A673 (cell line): ENCODE measurements at regions not wholly inside any gene's neighbourhood (a gene's known extent, or its start where the extent isn't known, plus 50 kb on each side); places are given as distances from the start of the nearest gene placed in this dataset.

Experiments
- BruUV-seq: library from RNA; stranded (reverse); fragments of 400-500 nt; replicated peaks from 2 replicates; lab custom pipeline; 2021; lab: Mats Ljungman, UMichigan
- CTCF ChIA-PET: fragments of 300-600 bp; sonication (Branson Sonifier 250); formaldehyde crosslinking; loops from one replicate; lab custom pipeline; 2022; ENCODE audit warnings: antibody characterized with exemption; lab: Charles Lee
- POLR2A ChIA-PET: fragments of 300-600 bp; sonication (Branson Sonifier 250); formaldehyde crosslinking; loops from one replicate; lab custom pipeline; 2022; ENCODE audit warnings: antibody characterized with exemption; ENCODE audit not compliant: low non-redundant PET; lab: Charles Lee
- DNase-seq: peaks from one replicate; pipeline ENCODE4 v3.0.0-alpha.2; 2015; ENCODE audit warnings: low spot score
- H3K27ac ChIP-seq: fragments of 200-600 bp; sonication (generic); 2 replicates; pipeline ENCODE4 v1.5.1; 2016; ENCODE audit warnings: mixed run types, low read depth, mild to moderate bottlenecking, mixed read lengths, antibody characterized with exemption, low read length; ENCODE audit not compliant: poor library complexity, severe bottlenecking
- H3K27me3 ChIP-seq: fragments of 200-600 bp; sonication (generic); replicated peaks from 2 replicates; pipeline ENCODE4 v1.6.1; 2017; ENCODE audit warnings: mixed run types, low read depth, mild to moderate bottlenecking, mixed read lengths, antibody characterized with exemption, low read length; ENCODE audit not compliant: insufficient read depth, poor library complexity
- H3K36me3 ChIP-seq: fragments of 200-600 bp; sonication (generic); 2 replicates; pipeline ENCODE4 v1.6.1; 2016; ENCODE audit warnings: mixed run types, mild to moderate bottlenecking, mixed read lengths, antibody characterized with exemption, low read length; ENCODE audit not compliant: insufficient read depth, poor library complexity, severe bottlenecking
- H3K4me1 ChIP-seq: fragments of 200-600 bp; sonication (generic); 2 replicates; pipeline ENCODE4 v1.6.1; 2017; ENCODE audit warnings: mixed run types, mild to moderate bottlenecking, mixed read lengths, antibody characterized with exemption, low read length; ENCODE audit not compliant: insufficient read depth, poor library complexity, severe bottlenecking
- H3K4me3 ChIP-seq: fragments of 200-600 bp; sonication (generic); 2 replicates; pipeline ENCODE4 v1.5.1; 2016; ENCODE audit warnings: low read depth, mixed run types, mild to moderate bottlenecking, mixed read lengths, low read length; ENCODE audit not compliant: poor library complexity, severe bottlenecking
- H3K9me3 ChIP-seq: fragments of 200-600 bp; sonication (generic); 2 replicates; pipeline ENCODE4 v1.6.1; 2016; ENCODE audit warnings: mixed run types, low read depth, mild to moderate bottlenecking, mixed read lengths, antibody characterized with exemption, low read length; ENCODE audit not compliant: poor library complexity, severe bottlenecking
- EZH2 ChIP-seq: fragments of 200-600 bp; sonication (generic); IDR thresholded peaks from 2 replicates; pipeline ENCODE4 v1.6.1; 2017; ENCODE audit warnings: borderline replicate concordance, low read depth, mild to moderate bottlenecking, mixed read lengths, antibody characterized with exemption, low read length; ENCODE audit not compliant: poor library complexity, severe bottlenecking
- intact Hi-C: fragments of 100-400 bp; cut with micrococcal nuclease; formaldehyde crosslinking; loops from one replicate; pipeline ENCODE4 v1.10.0; 2022; ENCODE audit not compliant: unreplicated experiment
- TF ChIP-seq, protein P1 (sequence below): fragments of 300-800, 200-600 bp; sonication (generic); conservative IDR thresholded peaks from 2 replicates; pipeline ENCODE4 v1.5.1; 2017; ENCODE audit warnings: low read depth, mild to moderate bottlenecking, antibody characterized with exemption, low read length, moderate library complexity, mixed read lengths

DNA sequence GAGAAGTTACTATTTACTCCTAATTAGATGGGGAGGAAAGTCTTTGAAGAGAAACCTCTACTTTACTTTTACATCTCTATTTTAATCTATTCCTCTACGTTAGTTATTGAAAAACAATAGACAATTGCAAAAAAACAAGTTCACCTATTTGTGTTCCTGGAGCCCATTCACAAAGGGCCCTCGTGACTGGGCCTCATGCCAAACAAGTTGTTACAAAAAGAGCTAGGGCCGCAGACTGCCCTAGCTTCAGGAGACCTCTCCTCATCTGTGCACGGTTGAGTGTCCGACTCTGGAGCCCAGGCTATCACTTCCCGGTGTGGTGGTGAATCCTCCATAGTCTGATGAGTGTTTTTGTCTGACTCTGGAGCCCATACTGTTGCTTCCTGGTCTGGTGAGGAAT is 190.9 kb downstream of the ZNF486 start:
- POLR2A ChIA-PET = no interaction called here
- H3K27ac ChIP-seq = no peak overlapping the region
- no peak overlapping the region for H3K4me3 ChIP-seq
- CTCF ChIA-PET = no interaction called here
- H3K27me3 ChIP-seq = no peaks in the 10 kb centered on the region
- intact Hi-C loops = no loop called here
- no peak for TF ChIP-seq EZH2
- TF ChIP-seq, protein P1, sequence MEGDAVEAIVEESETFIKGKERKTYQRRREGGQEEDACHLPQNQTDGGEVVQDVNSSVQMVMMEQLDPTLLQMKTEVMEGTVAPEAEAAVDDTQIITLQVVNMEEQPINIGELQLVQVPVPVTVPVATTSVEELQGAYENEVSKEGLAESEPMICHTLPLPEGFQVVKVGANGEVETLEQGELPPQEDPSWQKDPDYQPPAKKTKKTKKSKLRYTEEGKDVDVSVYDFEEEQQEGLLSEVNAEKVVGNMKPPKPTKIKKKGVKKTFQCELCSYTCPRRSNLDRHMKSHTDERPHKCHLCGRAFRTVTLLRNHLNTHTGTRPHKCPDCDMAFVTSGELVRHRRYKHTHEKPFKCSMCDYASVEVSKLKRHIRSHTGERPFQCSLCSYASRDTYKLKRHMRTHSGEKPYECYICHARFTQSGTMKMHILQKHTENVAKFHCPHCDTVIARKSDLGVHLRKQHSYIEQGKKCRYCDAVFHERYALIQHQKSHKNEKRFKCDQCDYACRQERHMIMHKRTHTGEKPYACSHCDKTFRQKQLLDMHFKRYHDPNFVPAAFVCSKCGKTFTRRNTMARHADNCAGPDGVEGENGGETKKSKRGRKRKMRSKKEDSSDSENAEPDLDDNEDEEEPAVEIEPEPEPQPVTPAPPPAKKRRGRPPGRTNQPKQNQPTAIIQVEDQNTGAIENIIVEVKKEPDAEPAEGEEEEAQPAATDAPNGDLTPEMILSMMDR = no peak
- no peak for DNase-seq
- H3K4me1 ChIP-seq = no peaks in the 10 kb centered on the region
- peaks cover 27% of the 10 kb centered on the region for H3K9me3 ChIP-seq
- H3K36me3 ChIP-seq = no peaks in the 10 kb centered on the region
- no TSS peak for BruUV-seq

DNA sequence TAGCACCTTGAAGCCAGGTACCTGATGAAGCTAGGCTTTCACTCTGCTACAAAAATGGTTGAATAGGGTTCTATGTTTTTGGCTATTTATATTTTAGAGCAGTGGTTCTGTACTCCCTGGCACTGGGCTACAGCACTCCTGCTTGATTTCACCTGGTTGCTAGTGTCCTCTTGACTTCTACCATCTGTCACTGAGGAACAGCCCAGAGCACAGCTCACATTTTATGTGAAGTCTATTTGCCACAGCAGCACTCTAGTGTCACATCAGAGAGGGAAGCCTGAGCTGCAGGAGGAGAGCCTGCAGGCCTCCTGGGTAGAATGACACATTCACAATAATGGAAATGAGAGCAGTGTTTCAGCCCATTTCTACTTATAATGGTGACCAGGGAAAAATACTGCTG is 184.2 kb downstream of the ZNF486 start:
- no peak for DNase-seq
- H3K36me3 ChIP-seq = no peaks in the 10 kb centered on the region
- BruUV-seq = no TSS peak
- POLR2A ChIA-PET = no interaction called here
- H3K4me3 ChIP-seq = no peak overlapping the region
- peaks cover 15% of the 10 kb centered on the region for H3K9me3 ChIP-seq
- no peak overlapping the region for H3K27ac ChIP-seq
- no peaks in the 10 kb centered on the region for H3K4me1 ChIP-seq
- TF ChIP-seq, protein P1 = no peak
- no peak for TF ChIP-seq EZH2
- CTCF ChIA-PET = no interaction called here
- intact Hi-C loops = no loop called here
- H3K27me3 ChIP-seq = no peaks in the 10 kb centered on the region

DNA sequence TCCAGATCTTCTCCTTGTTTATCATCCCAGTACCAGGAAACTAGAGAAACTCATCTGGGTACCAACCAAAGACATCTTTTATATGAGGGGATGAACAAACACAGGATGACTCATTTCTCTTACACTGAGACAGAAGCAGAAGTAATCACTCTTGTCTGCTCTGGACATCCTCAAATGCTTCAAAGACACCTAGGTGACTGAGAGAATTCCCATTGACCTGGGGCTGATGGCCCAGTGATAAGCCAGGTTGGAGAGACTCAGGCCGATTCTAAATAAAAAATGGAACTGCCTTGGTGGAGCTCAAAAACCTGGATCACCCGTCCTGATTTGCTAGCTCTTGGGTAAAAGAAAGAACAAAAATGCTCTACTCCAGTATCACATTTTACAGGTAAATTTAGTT is 182.2 kb downstream of the ZNF486 start:
- no TSS peak for BruUV-seq

More for the DNA sequence above, 182.2 kb downstream of the ZNF486 start:
- H3K9me3 ChIP-seq = peaks cover 7% of the 10 kb centered on the region
- TF ChIP-seq EZH2 = no peak
- TF ChIP-seq, protein P1 = no peak
- H3K4me3 ChIP-seq = no peak overlapping the region
- no peaks in the 10 kb centered on the region for H3K4me1 ChIP-seq
- H3K36me3 ChIP-seq = no peaks in the 10 kb centered on the region
- ChIA-PET POLR2A (no interaction called here), CTCF (no interaction called here)
- no peak overlapping the region for H3K27ac ChIP-seq
- intact Hi-C loops = no loop called here
- no peaks in the 10 kb centered on the region for H3K27me3 ChIP-seq
- DNase-seq = no peak
